Fibroblast of pulmonary artery (primary cell): ENCODE measurements at regions not wholly inside any gene's neighbourhood (a gene's known extent, or its start where the extent isn't known, plus 50 kb on each side); places are given as distances from the start of the nearest gene placed in this dataset.
"Not testable (repeated sequence)": the region's sequence is repeated elsewhere in the genome, so short reads cannot be mapped to it uniquely, and the experiment has no call there.

ENCODE experiments used
- DNase-seq: peaks from one replicate; pipeline ENCODE4 v3.0.0-alpha.2; 2010; ENCODE audit warnings: low read depth
- H3K4me3 ChIP-seq: replicated peaks from 2 replicates; pipeline ENCODE4 v1.5.1; 2011; ENCODE audit warnings: low read depth, mild to moderate bottlenecking, control low read depth, low read length, moderate library complexity
- CTCF ChIP-seq: IDR thresholded peaks from 2 replicates; pipeline ENCODE4 v1.5.1; 2011; ENCODE audit warnings: mild to moderate bottlenecking, control low read depth, low read length, inconsistent platforms; ENCODE audit errors: missing control alignments

- no peak for DNase-seq
- no peak overlapping the region for H3K4me3 ChIP-seq
- TF ChIP-seq CTCF, result no peak
Observed at GRCh38 chr6:15016813-15017212, 229.1 kb upstream of the JARID2 start.

GRCh38 chr6:15017261-15017660, 228.6 kb upstream of the JARID2 start:
- TF ChIP-seq CTCF, result no peak
- peak; percentile 7 for DNase-seq
- no peak overlapping the region for H3K4me3 ChIP-seq

GRCh38 chr6:15017803-15018202, 228.1 kb upstream of the JARID2 start:
- H3K4me3 ChIP-seq, result no peak overlapping the region
- DNase-seq, result no peak

GRCh38 chr6:15020119-15020770, 225.6 kb upstream of the JARID2 start:
- DNase-seq, result no peak
- no peak overlapping the region for H3K4me3 ChIP-seq
- TF ChIP-seq CTCF, result no peak

More at GRCh38 chr6:15017803-15018202, 228.1 kb upstream of the JARID2 start:
- TF ChIP-seq CTCF, result no peak

GRCh38 chr6:15021074-15021473, 224.8 kb upstream of the JARID2 start:
- no peak for TF ChIP-seq CTCF
- DNase-seq, result no peak
- no peak overlapping the region for H3K4me3 ChIP-seq

- not testable (repeated sequence) for H3K4me3 ChIP-seq, DNase-seq
Observed at GRCh38 chr6:15023018-15023417, 222.9 kb upstream of the JARID2 start.

- no peak for TF ChIP-seq CTCF
- DNase-seq, result no peak
- no peak overlapping the region for H3K4me3 ChIP-seq
Observed at GRCh38 chr6:15023448-15023847, 222.4 kb upstream of the JARID2 start.
